IgD-negative memory B cell (primary cell): ENCODE measurements at regions not wholly inside any gene's neighbourhood (a gene's known extent, or its start where the extent isn't known, plus 50 kb on each side); places are given as distances from the start of the nearest gene placed in this dataset.

Experiments
- H3K27ac Mint-ChIP-seq, 3 donors: one replicate each; pipeline ENCODE4 v1.8.0; 2020 to 2022; ENCODE audit warnings: mild to moderate bottlenecking in 3 of 3, mixed read lengths in 3 of 3, moderate library complexity in 1 of 3
- H3K27me3 Mint-ChIP-seq: one replicate; pipeline ENCODE4 v1.8.0; 2021; ENCODE audit warnings: mixed read lengths
- H3K36me3 Mint-ChIP-seq: one replicate; pipeline ENCODE4 v1.8.0; 2020; ENCODE audit warnings: mild to moderate bottlenecking, mixed read lengths
- H3K4me1 Mint-ChIP-seq, 3 donors: one replicate each; pipeline ENCODE4 v1.8.0; 2020 to 2022; ENCODE audit warnings: mixed read lengths in 3 of 3, mild to moderate bottlenecking in 1 of 3
- H3K4me3 Mint-ChIP-seq, 4 donors: one replicate each; pipeline ENCODE4 v1.8.0; 2020 to 2022; ENCODE audit warnings: mild to moderate bottlenecking in 4 of 4, mixed read lengths in 4 of 4, moderate library complexity in 3 of 4
- H3K9me3 Mint-ChIP-seq, 3 donors: one replicate each; pipeline ENCODE4 v1.8.0; 2020 to 2021; ENCODE audit warnings: mixed read lengths in 3 of 3, mild to moderate bottlenecking in 1 of 3

DNA sequence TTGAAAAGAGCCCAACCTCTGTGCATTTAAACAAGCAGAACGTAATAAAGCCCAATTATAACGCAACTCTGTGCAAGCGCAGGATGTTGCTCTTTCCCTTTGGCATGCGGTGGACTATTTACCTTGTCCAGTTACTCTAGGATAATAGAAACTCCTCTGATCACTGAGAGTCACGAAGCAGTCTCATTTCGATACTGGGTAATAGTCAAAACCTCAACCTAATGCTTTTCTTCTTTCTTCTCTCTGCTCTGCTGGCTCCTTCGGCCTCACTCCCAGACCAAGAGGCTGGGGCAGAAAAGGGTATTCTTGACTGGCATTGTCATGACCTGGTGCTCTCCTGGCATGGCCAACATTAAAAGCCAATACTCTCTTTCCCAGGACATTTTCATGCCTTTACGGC, 89.7 kb upstream of the GCFC2 start:
- H3K4me3 Mint-ChIP-seq = no peak overlapping the region
- H3K36me3 Mint-ChIP-seq = no peaks in the 10 kb centered on the region
- H3K4me1 Mint-ChIP-seq = no peaks in the 10 kb centered on the region
- H3K27ac Mint-ChIP-seq = no peak overlapping the region
- no peaks in the 10 kb centered on the region for H3K9me3 Mint-ChIP-seq
- no peaks in the 10 kb centered on the region for H3K27me3 Mint-ChIP-seq

DNA sequence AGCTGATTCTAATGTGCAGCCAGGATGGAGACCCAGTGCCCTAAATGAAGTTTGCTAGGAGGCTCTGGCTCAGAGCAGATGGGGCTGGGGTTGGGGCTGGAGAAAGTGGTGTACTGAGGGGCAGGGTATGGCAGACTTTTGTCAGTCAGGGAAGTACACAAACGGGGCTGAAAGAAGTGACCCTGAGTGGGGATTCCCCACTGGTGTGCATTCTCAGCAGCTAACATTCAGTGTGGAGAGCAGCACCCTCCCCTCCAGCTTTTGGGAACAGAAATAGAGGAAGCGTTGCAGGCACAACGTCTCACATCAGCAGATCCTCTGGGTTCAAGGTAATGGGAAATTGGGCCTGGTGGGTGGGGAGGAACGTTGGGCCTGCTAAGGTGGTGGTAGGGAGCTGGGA, 89.1 kb upstream of the GCFC2 start:
- Mint-ChIP-seq H3K27me3 (no peaks in the 10 kb centered on the region), H3K4me1 (no peaks in the 10 kb centered on the region), H3K36me3 (no peaks in the 10 kb centered on the region), H3K4me3 (no peak overlapping the region), H3K9me3 (no peaks in the 10 kb centered on the region), H3K27ac (no peak overlapping the region)

DNA sequence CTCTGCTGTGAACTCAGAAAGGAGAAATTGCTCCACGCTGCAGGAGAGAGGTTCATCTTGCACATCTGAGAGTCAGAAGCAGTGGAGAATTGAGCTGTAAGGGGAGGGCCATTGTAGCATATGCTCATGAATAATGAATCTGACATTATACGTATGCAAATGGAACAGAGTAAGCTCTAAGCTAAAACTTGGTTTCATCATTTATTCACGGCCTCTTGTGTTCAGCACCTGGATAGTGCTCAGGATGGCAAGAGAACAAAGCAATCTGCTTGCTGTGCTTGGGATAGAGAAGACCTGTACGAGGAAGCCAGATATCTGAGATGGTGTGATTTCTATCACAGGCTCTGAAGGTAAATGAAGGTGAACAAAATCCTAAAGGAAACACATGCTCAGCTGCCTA, 87.9 kb upstream of the GCFC2 start:
- H3K9me3 Mint-ChIP-seq = no peaks in the 10 kb centered on the region
- no peak overlapping the region for H3K4me3 Mint-ChIP-seq
- H3K36me3 Mint-ChIP-seq = no peaks in the 10 kb centered on the region
- H3K27ac Mint-ChIP-seq = no peak overlapping the region
- H3K27me3 Mint-ChIP-seq = no peaks in the 10 kb centered on the region
- H3K4me1 Mint-ChIP-seq = no peaks in the 10 kb centered on the region

GRCh38 chr2:75792996-75793395, 82.3 kb upstream of the GCFC2 start:
- no peaks in the 10 kb centered on the region for H3K4me1 Mint-ChIP-seq
- no peak overlapping the region for H3K27ac Mint-ChIP-seq
- H3K9me3 Mint-ChIP-seq = no peaks in the 10 kb centered on the region
- H3K36me3 Mint-ChIP-seq = no peaks in the 10 kb centered on the region
- no peak overlapping the region for H3K4me3 Mint-ChIP-seq
- H3K27me3 Mint-ChIP-seq = peaks cover 3% of the 10 kb centered on the region

GRCh38 chr2:75792146-75792545, 81.4 kb upstream of the GCFC2 start:
- Mint-ChIP-seq H3K4me3 (no peak overlapping the region), H3K4me1 (peaks cover 0 to 2% (median 0%) of the 10 kb centered on the region in 3 donors), H3K36me3 (no peaks in the 10 kb centered on the region), H3K27ac (no peak overlapping the region), H3K27me3 (peaks cover 3% of the 10 kb centered on the region), H3K9me3 (no peaks in the 10 kb centered on the region)

DNA sequence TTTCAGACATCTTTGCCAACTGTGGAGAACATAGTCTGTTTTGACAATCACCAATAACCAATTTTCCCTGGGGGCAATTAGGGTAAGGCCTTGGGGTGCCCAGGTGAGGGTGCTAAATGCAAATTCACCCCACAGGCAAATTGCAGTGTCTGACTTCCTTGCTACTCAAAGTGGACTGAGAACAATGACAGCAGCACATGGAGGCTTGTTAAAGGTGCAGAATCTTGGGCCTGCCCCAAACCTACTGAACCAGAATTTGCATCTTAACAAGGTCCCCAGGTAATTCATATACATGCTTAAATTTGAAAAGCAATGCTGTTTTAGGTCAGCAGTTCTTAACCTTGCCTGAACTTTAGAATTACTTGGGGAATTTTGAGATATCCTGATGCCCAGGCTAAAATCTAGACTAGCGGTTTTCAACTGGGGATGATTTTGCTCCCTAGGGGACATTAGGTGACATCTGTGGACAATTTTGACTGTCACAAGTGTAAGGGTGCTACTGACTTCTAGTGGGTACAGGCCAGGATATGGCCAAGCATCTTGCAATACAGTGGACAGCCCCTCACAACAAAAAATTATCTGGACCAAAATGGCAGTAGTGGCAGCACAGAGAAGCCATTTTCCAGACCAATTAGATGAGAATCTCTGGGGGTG, 80.2 kb upstream of the GCFC2 start:
- H3K27me3 Mint-ChIP-seq = peaks cover 6% of the 10 kb centered on the region
- no peak overlapping the region for H3K4me3 Mint-ChIP-seq
- H3K27ac Mint-ChIP-seq = no peak overlapping the region
- H3K36me3 Mint-ChIP-seq = no peaks in the 10 kb centered on the region
- peaks cover 0 to 2% (median 0%) of the 10 kb centered on the region in 3 donors for H3K4me1 Mint-ChIP-seq
- H3K9me3 Mint-ChIP-seq = no peaks in the 10 kb centered on the region

GRCh38 chr2:75790121-75790813, 79.6 kb upstream of the GCFC2 start:
- Mint-ChIP-seq H3K36me3 (no peaks in the 10 kb centered on the region), H3K4me1 (peaks cover 0 to 2% (median 0%) of the 10 kb centered on the region in 3 donors), H3K9me3 (no peaks in the 10 kb centered on the region), H3K27me3 (peaks cover 6% of the 10 kb centered on the region), H3K27ac (no peak overlapping the region), H3K4me3 (no peak overlapping the region)

GRCh38 chr2:75788902-75789301, 78.2 kb upstream of the GCFC2 start:
- Mint-ChIP-seq H3K4me1 (peaks cover 0 to 2% (median 0%) of the 10 kb centered on the region in 3 donors), H3K27me3 (peaks cover 6% of the 10 kb centered on the region), H3K4me3 (no peak overlapping the region), H3K27ac (no peak overlapping the region), H3K36me3 (no peaks in the 10 kb centered on the region), H3K9me3 (no peaks in the 10 kb centered on the region)

DNA sequence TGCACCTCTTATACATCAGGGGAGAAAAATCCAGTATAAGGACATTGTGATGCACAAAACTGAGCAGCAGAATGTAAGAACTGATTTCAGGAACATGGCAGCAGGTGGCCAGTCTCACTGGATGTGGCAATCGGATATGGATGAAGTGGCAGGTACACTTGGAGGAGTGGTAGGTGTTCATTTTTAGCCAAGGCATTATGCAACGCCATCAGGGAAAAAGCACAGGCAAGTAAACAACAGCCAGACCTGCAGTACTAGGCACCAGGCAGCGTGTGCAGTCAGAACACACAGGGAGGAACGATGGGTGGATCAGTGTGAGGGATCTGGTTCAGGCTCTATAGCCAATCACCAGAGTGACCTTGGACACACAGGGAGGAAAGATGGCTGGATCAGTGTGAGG, 77.4 kb upstream of the GCFC2 start:
- no peaks in the 10 kb centered on the region for H3K36me3 Mint-ChIP-seq
- H3K9me3 Mint-ChIP-seq = peaks cover 0 to 4% (median 0%) of the 10 kb centered on the region in 3 donors
- H3K27me3 Mint-ChIP-seq = peaks cover 6% of the 10 kb centered on the region
- H3K4me3 Mint-ChIP-seq = no peak overlapping the region
- H3K4me1 Mint-ChIP-seq = peaks cover 0 to 2% (median 0%) of the 10 kb centered on the region in 3 donors
- no peak overlapping the region for H3K27ac Mint-ChIP-seq

- H3K27ac Mint-ChIP-seq = no peak overlapping the region
- H3K36me3 Mint-ChIP-seq = no peaks in the 10 kb centered on the region
- no peak overlapping the region for H3K4me3 Mint-ChIP-seq
- peaks cover 0 to 4% (median 0%) of the 10 kb centered on the region in 3 donors for H3K9me3 Mint-ChIP-seq
- peaks cover 0 to 2% (median 0%) of the 10 kb centered on the region in 3 donors for H3K4me1 Mint-ChIP-seq
- H3K27me3 Mint-ChIP-seq = peaks cover 6% of the 10 kb centered on the region
Measured at GRCh38 chr2:75787532-75788132, 76.9 kb upstream of the GCFC2 start.

GRCh38 chr2:75775311-75775823, 64.7 kb upstream of the GCFC2 start:
- peaks cover 0 to 5% (median 5%) of the 10 kb centered on the region in 3 donors for H3K9me3 Mint-ChIP-seq
- no peak overlapping the region for H3K27ac Mint-ChIP-seq
- no peaks in the 10 kb centered on the region for H3K36me3 Mint-ChIP-seq
- no peak overlapping the region for H3K4me3 Mint-ChIP-seq
- H3K27me3 Mint-ChIP-seq = no peaks in the 10 kb centered on the region
- H3K4me1 Mint-ChIP-seq = no peaks in the 10 kb centered on the region

GRCh38 chr2:75772908-75773630, 62.4 kb upstream of the GCFC2 start:
- H3K4me3 Mint-ChIP-seq = no peak overlapping the region

GRCh38 chr2:75765798-75766197, 55.1 kb upstream of the GCFC2 start:
- Mint-ChIP-seq H3K9me3 (peaks cover 0 to 3% (median 0%) of the 10 kb centered on the region in 3 donors), H3K27me3 (peaks cover 3% of the 10 kb centered on the region), H3K4me3 (no peak overlapping the region), H3K27ac (no peak overlapping the region), H3K36me3 (no peaks in the 10 kb centered on the region), H3K4me1 (no peaks in the 10 kb centered on the region)

More at GRCh38 chr2:75772908-75773630, 62.4 kb upstream of the GCFC2 start:
- no peaks in the 10 kb centered on the region for H3K36me3 Mint-ChIP-seq
- no peaks in the 10 kb centered on the region for H3K4me1 Mint-ChIP-seq
- H3K27me3 Mint-ChIP-seq = no peaks in the 10 kb centered on the region
- H3K9me3 Mint-ChIP-seq = peaks cover 0 to 5% (median 5%) of the 10 kb centered on the region in 3 donors
- H3K27ac Mint-ChIP-seq = no peak overlapping the region

- no peaks in the 10 kb centered on the region for H3K4me1 Mint-ChIP-seq
- no peak overlapping the region for H3K27ac Mint-ChIP-seq
- peaks cover 0 to 3% (median 0%) of the 10 kb centered on the region in 3 donors for H3K9me3 Mint-ChIP-seq
Measured at GRCh38 chr2:75764611-75765010, 53.9 kb upstream of the GCFC2 start.

More at GRCh38 chr2:75764611-75765010, 53.9 kb upstream of the GCFC2 start:
- H3K27me3 Mint-ChIP-seq = peaks cover 3% of the 10 kb centered on the region
- H3K36me3 Mint-ChIP-seq = no peaks in the 10 kb centered on the region
- no peak overlapping the region for H3K4me3 Mint-ChIP-seq
